ENCODE measurements at regions not wholly inside any gene's neighbourhood (a gene's known extent, or its start where the extent isn't known, plus 50 kb on each side); places are given as distances from the start of the nearest gene placed in this dataset.

- TF ChIP-seq, protein P1, sequence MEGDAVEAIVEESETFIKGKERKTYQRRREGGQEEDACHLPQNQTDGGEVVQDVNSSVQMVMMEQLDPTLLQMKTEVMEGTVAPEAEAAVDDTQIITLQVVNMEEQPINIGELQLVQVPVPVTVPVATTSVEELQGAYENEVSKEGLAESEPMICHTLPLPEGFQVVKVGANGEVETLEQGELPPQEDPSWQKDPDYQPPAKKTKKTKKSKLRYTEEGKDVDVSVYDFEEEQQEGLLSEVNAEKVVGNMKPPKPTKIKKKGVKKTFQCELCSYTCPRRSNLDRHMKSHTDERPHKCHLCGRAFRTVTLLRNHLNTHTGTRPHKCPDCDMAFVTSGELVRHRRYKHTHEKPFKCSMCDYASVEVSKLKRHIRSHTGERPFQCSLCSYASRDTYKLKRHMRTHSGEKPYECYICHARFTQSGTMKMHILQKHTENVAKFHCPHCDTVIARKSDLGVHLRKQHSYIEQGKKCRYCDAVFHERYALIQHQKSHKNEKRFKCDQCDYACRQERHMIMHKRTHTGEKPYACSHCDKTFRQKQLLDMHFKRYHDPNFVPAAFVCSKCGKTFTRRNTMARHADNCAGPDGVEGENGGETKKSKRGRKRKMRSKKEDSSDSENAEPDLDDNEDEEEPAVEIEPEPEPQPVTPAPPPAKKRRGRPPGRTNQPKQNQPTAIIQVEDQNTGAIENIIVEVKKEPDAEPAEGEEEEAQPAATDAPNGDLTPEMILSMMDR (IDR thresholded peaks at IDR 0.05), result no peak
- TF ChIP-seq ZFX (IDR thresholded peaks at IDR 0.05; ENCODE audit: borderline replicate concordance), result no peak
Observed at GRCh38 chr5:30663536-30663935, 530.0 kb upstream of the CDH6 start.
